K562 (cell line): ENCODE measurements at regions not wholly inside any gene's neighbourhood (a gene's known extent, or its start where the extent isn't known, plus 50 kb on each side); places are given as distances from the start of the nearest gene placed in this dataset.

Source experiments
- BMI1 ChIP-seq: fragments of 150-350 bp; IDR thresholded peaks from 2 replicates; pipeline ENCODE4 v1.6.1; 2014; ENCODE audit warnings: low read length
- EP300 ChIP-seq: IDR thresholded peaks from 2 replicates; pipeline ENCODE4 v1.6.1; 2012; ENCODE audit warnings: low read length, improper control_type of control experiment
- EZH2 ChIP-seq: IDR thresholded peaks from 2 replicates; pipeline ENCODE4 v1.6.1; 2012; ENCODE audit warnings: low read depth, mild to moderate bottlenecking, inconsistent platforms, low read length, borderline replicate concordance
- FOSL1 ChIP-seq: fragments of 200-800 bp; sonication (Bioruptor generic); conservative IDR thresholded peaks from 2 replicates; pipeline ENCODE4 v1.6.1; 2016; ENCODE audit warnings: missing genetic modification characterization, missing compliant biosample characterization
- HDAC8 ChIP-seq: fragments of 450-650 bp; IDR thresholded peaks from 2 replicates; pipeline ENCODE4 v1.6.1; 2016; ENCODE audit warnings: mild to moderate bottlenecking, missing genetic modification characterization, moderate library complexity, missing compliant biosample characterization
- HMBOX1 ChIP-seq: sonication (generic); IDR thresholded peaks from 2 replicates; pipeline ENCODE4 v1.6.1; 2016
- MAX ChIP-seq: sonication (generic); formaldehyde crosslinking; IDR thresholded peaks from 2 replicates; pipeline ENCODE4 v1.9.0; 2022; ENCODE audit warnings: mild to moderate bottlenecking, missing genetic modification reagents
- ZNF830 ChIP-seq: fragments of 250-450 bp; sonication (Bioruptor Pico); IDR thresholded peaks from 2 replicates; pipeline ENCODE4 v1.5.0; 2021; ENCODE audit warnings: mild to moderate bottlenecking
- TF ChIP-seq, protein P1 (sequence below): fragments of 450-650 bp; IDR thresholded peaks from 2 replicates; pipeline ENCODE4 v1.6.1; 2017; ENCODE audit warnings: antibody characterized with exemption, mild to moderate bottlenecking

DNA sequence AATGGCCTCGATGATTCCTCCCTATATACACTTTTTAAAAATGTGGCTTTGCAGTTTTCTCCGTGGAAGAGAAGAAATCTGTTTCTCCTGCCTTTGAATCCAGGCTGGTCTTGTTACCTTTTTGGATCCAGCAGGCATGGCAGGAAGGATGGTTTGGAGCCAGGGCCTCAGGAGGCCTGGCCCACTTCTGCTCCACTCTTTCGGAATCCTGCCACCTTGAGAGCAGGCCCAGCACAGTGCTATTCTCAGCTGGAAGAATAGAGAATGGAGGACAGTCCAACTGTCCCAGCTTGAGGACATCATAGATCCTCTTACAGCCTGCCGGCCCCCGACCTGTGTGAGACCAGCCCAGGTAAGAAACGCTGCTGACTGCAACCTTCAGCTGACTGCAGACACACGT lies 421.5 kb downstream of the FUT8 start:
- no peak for TF ChIP-seq HDAC8 (tag)
- no peak for TF ChIP-seq BMI1
- TF ChIP-seq FOSL1 (tag), result no peak
- TF ChIP-seq, protein P1, sequence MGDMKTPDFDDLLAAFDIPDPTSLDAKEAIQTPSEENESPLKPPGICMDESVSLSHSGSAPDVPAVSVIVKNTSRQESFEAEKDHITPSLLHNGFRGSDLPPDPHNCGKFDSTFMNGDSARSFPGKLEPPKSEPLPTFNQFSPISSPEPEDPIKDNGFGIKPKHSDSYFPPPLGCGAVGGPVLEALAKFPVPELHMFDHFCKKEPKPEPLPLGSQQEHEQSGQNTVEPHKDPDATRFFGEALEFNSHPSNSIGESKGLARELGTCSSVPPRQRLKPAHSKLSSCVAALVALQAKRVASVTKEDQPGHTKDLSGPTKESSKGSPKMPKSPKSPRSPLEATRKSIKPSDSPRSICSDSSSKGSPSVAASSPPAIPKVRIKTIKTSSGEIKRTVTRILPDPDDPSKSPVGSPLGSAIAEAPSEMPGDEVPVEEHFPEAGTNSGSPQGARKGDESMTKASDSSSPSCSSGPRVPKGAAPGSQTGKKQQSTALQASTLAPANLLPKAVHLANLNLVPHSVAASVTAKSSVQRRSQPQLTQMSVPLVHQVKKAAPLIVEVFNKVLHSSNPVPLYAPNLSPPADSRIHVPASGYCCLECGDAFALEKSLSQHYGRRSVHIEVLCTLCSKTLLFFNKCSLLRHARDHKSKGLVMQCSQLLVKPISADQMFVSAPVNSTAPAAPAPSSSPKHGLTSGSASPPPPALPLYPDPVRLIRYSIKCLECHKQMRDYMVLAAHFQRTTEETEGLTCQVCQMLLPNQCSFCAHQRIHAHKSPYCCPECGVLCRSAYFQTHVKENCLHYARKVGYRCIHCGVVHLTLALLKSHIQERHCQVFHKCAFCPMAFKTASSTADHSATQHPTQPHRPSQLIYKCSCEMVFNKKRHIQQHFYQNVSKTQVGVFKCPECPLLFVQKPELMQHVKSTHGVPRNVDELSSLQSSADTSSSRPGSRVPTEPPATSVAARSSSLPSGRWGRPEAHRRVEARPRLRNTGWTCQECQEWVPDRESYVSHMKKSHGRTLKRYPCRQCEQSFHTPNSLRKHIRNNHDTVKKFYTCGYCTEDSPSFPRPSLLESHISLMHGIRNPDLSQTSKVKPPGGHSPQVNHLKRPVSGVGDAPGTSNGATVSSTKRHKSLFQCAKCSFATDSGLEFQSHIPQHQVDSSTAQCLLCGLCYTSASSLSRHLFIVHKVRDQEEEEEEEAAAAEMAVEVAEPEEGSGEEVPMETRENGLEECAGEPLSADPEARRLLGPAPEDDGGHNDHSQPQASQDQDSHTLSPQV, result no peak
- no peak for TF ChIP-seq EZH2
- no peak for TF ChIP-seq ZNF830 (CRISPR knock-in tag)
- TF ChIP-seq HMBOX1, result no peak
- TF ChIP-seq MAX (CRISPR knock-in tag), result no peak
- no peak for TF ChIP-seq EP300
